Liver (tissue), 8 donors: ENCODE measurements at regions not wholly inside any gene's neighbourhood (a gene's known extent, or its start where the extent isn't known, plus 50 kb on each side); places are given as distances from the start of the nearest gene placed in this dataset.

ENCODE experiments used
- DNase-seq: peaks from one replicate; pipeline ENCODE4 v3.0.0-alpha.2; 2017; ENCODE audit warnings: low spot score
- H3K27ac ChIP-seq, 2 donors: one replicate each; pipeline ENCODE4 v1.7.0; 2013; ENCODE audit warnings: inconsistent platforms in 2 of 2, low read length in 2 of 2, control low read depth in 1 of 2, low read depth in 1 of 2, mild to moderate bottlenecking in 1 of 2
- H3K27me3 ChIP-seq, 4 donors: one replicate each; pipeline versions ENCODE4 v1.6.1 to v1.7.0; 2013; ENCODE audit warnings: low read length in 3 of 4, inconsistent platforms in 1 of 4, mild to moderate bottlenecking in 1 of 4, moderate library complexity in 1 of 4; ENCODE audit not compliant: control insufficient read depth in 4 of 4, insufficient read depth in 4 of 4
- H3K36me3 ChIP-seq, 4 donors: one replicate each; pipeline versions ENCODE4 v1.6.1 to v1.7.0; 2013; ENCODE audit warnings: low read length in 3 of 4, mild to moderate bottlenecking in 3 of 4, low read depth in 1 of 4, moderate library complexity in 1 of 4; ENCODE audit not compliant: control insufficient read depth in 4 of 4, insufficient read depth in 3 of 4
- H3K4me1 ChIP-seq, 4 donors: one replicate each; pipeline versions ENCODE4 v1.6.1 to v1.7.0; 2013; ENCODE audit warnings: low read length in 3 of 4, mild to moderate bottlenecking in 3 of 4, moderate library complexity in 1 of 4; ENCODE audit not compliant: control insufficient read depth in 4 of 4, insufficient read depth in 4 of 4
- H3K4me3 ChIP-seq, 3 donors: one replicate each; pipeline versions ENCODE4 v1.6.1 to v1.7.0; 2013; ENCODE audit warnings: low read length in 3 of 3, control low read depth in 1 of 3, low read depth in 1 of 3, mild to moderate bottlenecking in 1 of 3
- H3K9ac ChIP-seq, 2 donors: one replicate each; pipeline ENCODE4 v1.7.0; 2013; ENCODE audit warnings: low read length in 2 of 2, mild to moderate bottlenecking in 2 of 2, moderate library complexity in 2 of 2, control low read depth in 1 of 2, low read depth in 1 of 2
- H3K9me3 ChIP-seq, 4 donors: one replicate each; pipeline versions ENCODE4 v1.6.1 to v1.7.0; 2013; ENCODE audit warnings: low read length in 3 of 4; ENCODE audit not compliant: control insufficient read depth in 4 of 4
- ATF3 ChIP-seq: IDR thresholded peaks from 2 replicates; pipeline ENCODE4 v1.6.1; 2016; ENCODE audit warnings: antibody characterized with exemption
- CTCF ChIP-seq: fragments of 150-350 bp; IDR thresholded peaks from 2 replicates; pipeline ENCODE4 v1.5.1; 2017; ENCODE audit warnings: improper control_type of control experiment, low read depth, low read length; ENCODE audit not compliant: missing input control
- EGR1 ChIP-seq, 2 donors: IDR thresholded peaks; 2 replicates each; pipeline ENCODE4 v1.6.1; 2016 to 2018; ENCODE audit warnings: antibody characterized with exemption in 2 of 2, low read depth in 2 of 2
- FOXA1 ChIP-seq: IDR thresholded peaks from 2 replicates; pipeline ENCODE4 v1.6.1; 2016; ENCODE audit warnings: antibody characterized with exemption
- FOXA2 ChIP-seq: IDR thresholded peaks from 2 replicates; pipeline ENCODE4 v1.6.1; 2016; ENCODE audit warnings: antibody characterized with exemption
- GABPA ChIP-seq, 2 donors: IDR thresholded peaks in 1 of 2; conservative IDR thresholded peaks in 1 of 2; 2 replicates each; pipeline ENCODE4 v1.6.1; 2016; ENCODE audit warnings: antibody characterized with exemption in 2 of 2, mild to moderate bottlenecking in 1 of 2, moderate library complexity in 1 of 2
- HNF4A ChIP-seq, 2 donors: conservative IDR thresholded peaks; 2 replicates each; pipeline ENCODE4 v1.6.1; 2016; ENCODE audit warnings: antibody characterized with exemption in 2 of 2, mild to moderate bottlenecking in 2 of 2
- HNF4G ChIP-seq: IDR thresholded peaks from 2 replicates; pipeline ENCODE4 v1.6.1; 2016; ENCODE audit warnings: antibody characterized with exemption
- JUND ChIP-seq, 2 donors: IDR thresholded peaks; 2 replicates each; pipeline ENCODE4 v1.6.1; 2016; ENCODE audit warnings: antibody characterized with exemption in 2 of 2
- MAX ChIP-seq: IDR thresholded peaks from 2 replicates; pipeline ENCODE4 v1.6.1; 2016; ENCODE audit warnings: antibody characterized with exemption
- NR2F2 ChIP-seq: IDR thresholded peaks from 2 replicates; pipeline ENCODE4 v1.6.1; 2016; ENCODE audit warnings: antibody characterized with exemption
- RAD21 ChIP-seq, 2 donors: IDR thresholded peaks; 2 replicates each; pipeline ENCODE4 v1.6.1; 2016; ENCODE audit warnings: antibody characterized with exemption in 2 of 2, mild to moderate bottlenecking in 2 of 2
- REST ChIP-seq: IDR thresholded peaks from 2 replicates; pipeline ENCODE4 v1.6.1; 2016; ENCODE audit warnings: antibody characterized with exemption, mild to moderate bottlenecking
- TAF1 ChIP-seq: conservative IDR thresholded peaks from 2 replicates; pipeline ENCODE4 v1.6.1; 2016; ENCODE audit warnings: antibody characterized with exemption, mild to moderate bottlenecking
- YY1 ChIP-seq: IDR thresholded peaks from 2 replicates; pipeline ENCODE4 v1.6.1; 2016; ENCODE audit warnings: antibody characterized with exemption, mild to moderate bottlenecking
- ZBTB33 ChIP-seq: IDR thresholded peaks from 2 replicates; pipeline ENCODE4 v1.6.1; 2016; ENCODE audit warnings: antibody characterized with exemption
- WGBS: extraction: QIAGEN DNeasy Blood & Tissue Kit; methylation state at CpG from one replicate; pipeline ENCODE4 v1.1.7; 2013; 5-methylcytosine and 5-hydroxymethylcytosine counted together
- donor health status: healthy.
- donor health status: healthy.
- donor health status: healthy.
- donor health status: healthy.
- donor health status: healthy.

- Histone ChIP-seq H3K9me3 (no peaks in the 10 kb centered on the region), H3K4me3 (no peak overlapping the region), H3K27ac (no peak overlapping the region), H3K9ac (no peak overlapping the region), H3K36me3 (no peaks in the 10 kb centered on the region), H3K27me3 (no peaks in the 10 kb centered on the region), H3K4me1 (no peaks in the 10 kb centered on the region)
- 67% methylated on average over 3 of the region's 3 CpGs for WGBS
- DNase-seq, result no peak
- TF ChIP-seq YY1 (no peak), ATF3 (no peak), REST (no peak), HNF4G (no peak), CTCF (no peak), TAF1 (no peak), NR2F2 (no peak), FOXA2 (no peak), FOXA1 (no peak), GABPA (IDR thresholded peaks at IDR 0.05 in 1 of 2, conservative IDR thresholded peaks at IDR 0.05 in 1 of 2) (no peak), HNF4A (conservative IDR thresholded peaks at IDR 0.05) (no peak), RAD21 (IDR thresholded peaks at IDR 0.05) (no peak), MAX (no peak), JUND (IDR thresholded peaks at IDR 0.05) (no peak), ZBTB33 (no peak)
These were observed 474.8 kb downstream of the PDGFC start for GRCh38 chr4:156496797-156497196.

GRCh38 chr4:156495836-156496235 lies 475.8 kb downstream of the PDGFC start:
- H3K36me3 ChIP-seq, result no peaks in the 10 kb centered on the region
- no peak overlapping the region for H3K9ac ChIP-seq
- no peak overlapping the region for H3K4me3 ChIP-seq
- DNase-seq, result no peak
- H3K4me1 ChIP-seq, result no peaks in the 10 kb centered on the region
- H3K27me3 ChIP-seq, result no peaks in the 10 kb centered on the region
- no peaks in the 10 kb centered on the region for H3K9me3 ChIP-seq
- 39% methylated on average over 1 of the region's 1 CpG for WGBS
- H3K27ac ChIP-seq, result no peak overlapping the region
- TF ChIP-seq CTCF, result no peak
- no peak for TF ChIP-seq ZBTB33
- TF ChIP-seq JUND (IDR thresholded peaks at IDR 0.05), result no peak
- no peak for TF ChIP-seq EGR1 (IDR thresholded peaks at IDR 0.05; ENCODE audit: low read depth in 2 of 2)
- no peak for TF ChIP-seq YY1
- no peak for TF ChIP-seq REST
- no peak for TF ChIP-seq HNF4A (conservative IDR thresholded peaks at IDR 0.05)
- TF ChIP-seq TAF1, result no peak
- no peak for TF ChIP-seq RAD21 (IDR thresholded peaks at IDR 0.05)
